OCI-LY1 (cell line): ENCODE measurements at regions not wholly inside any gene's neighbourhood (a gene's known extent, or its start where the extent isn't known, plus 50 kb on each side); places are given as distances from the start of the nearest gene placed in this dataset.

Experiments used
- CTCF ChIP-seq: fragments of 200-600 bp; sonication (generic), shearing (Covaris generic); IDR thresholded peaks from 2 replicates; pipeline ENCODE4 v1.5.1; 2017; ENCODE audit warnings: mild to moderate bottlenecking, antibody characterized with exemption, low read length, moderate library complexity, mixed read lengths
- EZH2 ChIP-seq: fragments of 200-600 bp; sonication (generic), shearing (Covaris generic); IDR thresholded peaks from 2 replicates; pipeline ENCODE4 v1.8.0; 2017; ENCODE audit warnings: borderline replicate concordance, mixed run types, mild to moderate bottlenecking, antibody characterized with exemption, low read length, moderate library complexity, mixed read lengths

- TF ChIP-seq CTCF (no peak), EZH2 (no peak)
Observed at GRCh38 chr4:20195071-20195885, 56.4 kb upstream of the SLIT2 start.
